KG1 (cell line): ENCODE measurements at regions not wholly inside any gene's neighbourhood (a gene's known extent, or its start where the extent isn't known, plus 50 kb on each side); places are given as distances from the start of the nearest gene placed in this dataset.
"Not testable (repeated sequence)": the region's sequence is repeated elsewhere in the genome, so short reads cannot be mapped to it uniquely, and the experiment has no call there.

Experiments
- DNase-seq: peaks from one replicate; lab custom pipeline; 2025; lab: John Stamatoyannopoulos, UW

DNA sequence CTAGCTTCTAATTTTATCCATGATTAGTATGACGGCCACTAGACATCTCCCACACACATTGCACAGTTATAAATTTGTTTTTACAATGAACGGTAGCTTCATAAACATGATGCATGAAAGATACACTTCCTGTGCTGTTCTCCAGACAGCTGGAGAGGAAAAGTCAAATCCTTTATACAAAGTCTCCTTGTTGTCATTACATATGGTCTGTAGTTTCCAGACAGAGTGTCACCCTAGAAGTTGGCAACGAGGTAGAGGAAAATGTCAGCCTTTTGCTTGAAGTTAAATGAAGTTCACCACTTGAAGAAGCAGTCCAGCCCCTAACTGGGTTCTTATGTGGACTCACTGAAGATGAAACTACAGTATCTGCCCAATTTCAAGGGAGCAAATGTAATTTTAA lies 253.0 kb upstream of the P2RY1 start:
- DNase-seq, result no peak

DNA sequence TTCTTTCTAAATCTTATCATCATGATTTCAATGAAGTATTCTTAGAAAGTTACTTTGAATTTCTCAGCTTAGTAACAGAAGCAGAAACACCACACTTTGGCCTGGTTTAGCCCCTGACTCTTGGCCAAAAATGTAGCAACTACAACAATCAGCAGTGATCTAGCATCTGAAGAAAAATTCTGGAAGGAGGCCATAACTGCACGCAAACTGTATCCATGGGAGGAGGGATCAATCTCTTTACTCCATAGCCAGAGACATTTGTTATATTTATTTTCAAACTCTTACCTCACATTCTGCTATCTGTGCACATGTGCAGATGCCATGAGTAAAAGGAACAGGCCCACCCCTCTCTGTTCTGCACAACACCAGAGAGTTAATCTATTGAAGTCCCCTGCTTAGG lies 251.0 kb upstream of the P2RY1 start:
- no peak for DNase-seq

DNA sequence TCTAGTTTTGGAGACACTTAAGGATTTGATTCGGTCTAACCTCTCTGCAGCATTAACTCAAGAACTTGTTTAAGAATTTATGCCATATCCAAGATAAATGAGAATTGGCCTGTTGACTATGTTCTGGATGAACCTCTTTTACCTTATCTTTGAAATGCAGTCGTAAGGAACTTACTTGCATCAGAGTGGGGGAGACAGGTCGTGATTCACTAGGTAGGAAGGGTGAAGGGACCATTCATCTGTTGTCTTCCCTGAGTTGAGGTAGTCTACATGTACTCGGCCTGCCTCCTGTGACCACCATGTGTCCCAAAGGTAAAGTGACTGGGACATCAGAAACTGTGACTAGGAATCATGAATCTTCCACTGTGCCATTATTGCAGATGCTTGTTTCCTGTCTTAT lies 248.0 kb upstream of the P2RY1 start:
- no peak for DNase-seq

DNA sequence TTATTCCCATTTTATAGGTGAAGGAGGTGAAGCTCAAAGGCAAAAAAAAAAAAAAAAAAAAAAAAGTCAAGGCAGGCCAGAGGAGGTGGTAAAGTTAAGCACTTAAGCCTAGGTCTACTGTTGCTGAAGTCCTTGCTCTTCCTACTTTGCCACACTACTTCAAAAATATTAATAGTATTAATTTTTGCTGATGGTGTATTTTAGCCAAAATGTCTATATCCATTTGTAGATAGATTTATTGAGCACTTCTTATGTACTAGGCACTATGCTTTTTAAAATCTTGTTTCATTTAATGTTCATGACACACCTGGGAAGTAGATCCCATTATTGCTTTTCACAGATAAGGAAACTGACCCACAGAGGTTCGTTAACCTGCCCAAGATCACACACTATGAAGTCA lies 247.1 kb upstream of the P2RY1 start:
- DNase-seq, result no peak

DNA sequence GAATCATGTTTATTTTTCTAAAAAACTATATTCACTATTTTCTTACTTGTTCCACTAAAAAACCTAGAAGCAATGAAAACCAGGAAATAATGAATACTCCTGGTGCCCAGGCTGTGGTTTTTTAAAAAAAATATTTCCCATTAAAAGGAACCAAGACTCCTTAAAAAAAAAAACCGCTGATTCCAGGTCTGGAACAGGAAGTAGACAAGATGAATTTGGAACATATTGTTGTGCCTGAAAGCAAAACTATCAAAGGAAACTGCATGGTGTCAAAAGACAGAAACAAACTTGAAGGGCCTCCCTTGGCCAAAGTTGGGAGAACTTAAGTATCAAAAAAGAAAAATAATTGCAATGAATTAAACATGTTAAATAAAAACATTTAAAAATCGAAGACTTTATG lies 245.3 kb upstream of the P2RY1 start:
- no peak for DNase-seq

DNA sequence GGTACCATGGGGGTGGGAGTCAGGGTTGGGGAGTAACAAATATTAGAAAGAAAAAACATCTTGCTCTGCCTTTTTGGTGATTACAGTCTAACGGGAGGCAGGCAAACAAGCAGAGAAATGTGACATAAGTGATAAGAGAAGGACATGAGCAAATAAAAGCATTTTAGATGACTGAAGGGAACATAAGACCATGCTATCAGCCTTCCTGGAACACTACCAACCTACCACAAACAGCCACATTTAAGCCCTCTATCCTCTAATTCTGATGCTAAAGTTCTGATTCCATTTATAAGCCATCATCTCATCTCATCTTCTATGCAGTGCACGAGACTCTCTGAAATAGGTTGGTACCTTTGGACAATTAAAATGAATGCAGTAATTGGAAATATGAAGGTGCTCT lies 243.4 kb upstream of the P2RY1 start:
- DNase-seq, result no peak

DNA sequence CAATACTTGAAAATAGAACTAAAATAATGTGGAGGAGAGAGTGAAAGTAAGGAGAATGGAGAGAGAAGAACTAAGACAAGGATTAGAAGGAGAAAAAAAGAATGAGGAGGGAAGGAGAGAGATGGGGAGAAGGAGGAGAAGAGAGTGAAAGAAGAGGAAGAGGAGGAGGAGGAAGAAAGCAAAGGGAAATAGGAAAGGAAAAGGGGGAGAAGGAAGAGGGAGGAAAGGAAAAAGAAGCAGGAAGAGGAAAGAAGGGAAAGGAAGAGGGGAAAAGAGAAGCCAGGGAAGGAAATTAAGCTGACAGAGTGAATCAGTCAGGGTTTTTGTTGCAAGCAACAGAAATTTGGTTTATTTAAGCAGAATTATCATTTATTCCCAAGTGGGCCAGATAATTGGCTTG lies 241.7 kb upstream of the P2RY1 start:
- no peak for DNase-seq

DNA sequence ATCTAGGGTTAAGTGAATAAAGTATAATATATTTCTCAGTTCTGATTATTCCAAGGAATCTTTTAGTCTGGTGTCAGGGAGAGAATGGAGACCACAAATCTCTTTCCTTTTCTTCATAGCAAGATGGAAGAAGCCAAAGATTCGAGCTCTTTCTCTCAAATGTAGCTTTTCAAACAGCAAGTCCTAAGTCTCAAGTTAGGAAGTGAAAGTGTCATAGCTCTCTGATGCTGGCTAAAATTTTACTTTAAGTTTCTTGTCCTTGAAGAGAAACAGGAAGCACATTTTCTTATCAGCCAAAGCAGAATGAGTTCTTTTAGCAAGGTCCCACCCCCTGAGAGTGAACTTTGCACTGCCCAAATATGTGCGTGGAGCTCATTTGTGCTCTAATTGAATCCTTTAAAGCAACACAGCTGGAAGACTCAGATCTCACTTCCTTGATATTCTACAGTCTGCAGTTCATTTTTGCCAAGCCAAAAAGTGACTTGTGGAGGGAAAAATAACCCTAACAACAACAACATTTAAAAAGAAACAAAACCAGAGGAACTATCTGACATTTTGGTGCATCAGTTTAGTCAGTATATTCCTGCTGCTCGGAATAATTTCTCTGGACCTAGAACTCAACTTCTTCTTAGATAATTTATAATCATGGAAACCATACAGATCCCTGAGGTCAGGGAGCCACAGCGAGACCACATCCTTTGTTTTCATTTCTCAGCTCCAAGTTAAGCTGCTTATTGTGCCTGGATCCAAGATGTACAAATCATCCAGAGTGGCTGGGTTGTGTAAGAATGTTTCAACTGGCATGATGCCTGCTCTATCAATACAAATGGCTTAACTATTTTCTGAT lies 238.7 kb upstream of the P2RY1 start:
- DNase-seq, result peak; percentile 63

DNA sequence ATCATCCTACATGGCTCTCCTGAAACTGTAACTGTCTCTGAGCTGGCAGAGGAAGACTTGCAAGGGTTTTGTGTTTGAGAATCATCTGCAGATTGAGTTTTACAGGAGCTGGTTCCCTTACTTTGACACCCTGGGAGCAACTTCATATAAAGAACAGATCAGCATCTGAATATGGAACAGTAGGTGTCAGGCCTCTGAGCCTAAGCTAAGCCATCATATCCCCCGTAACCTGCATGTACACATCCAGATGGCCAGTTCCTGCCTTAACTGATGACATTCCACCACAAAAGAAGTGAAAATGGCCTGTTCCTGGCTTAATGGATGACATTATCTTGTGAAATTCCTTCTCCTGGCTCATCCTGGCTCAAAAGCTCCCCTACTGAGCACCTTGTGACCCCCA lies 238.1 kb upstream of the P2RY1 start:
- DNase-seq, result not testable (repeated sequence)

DNA sequence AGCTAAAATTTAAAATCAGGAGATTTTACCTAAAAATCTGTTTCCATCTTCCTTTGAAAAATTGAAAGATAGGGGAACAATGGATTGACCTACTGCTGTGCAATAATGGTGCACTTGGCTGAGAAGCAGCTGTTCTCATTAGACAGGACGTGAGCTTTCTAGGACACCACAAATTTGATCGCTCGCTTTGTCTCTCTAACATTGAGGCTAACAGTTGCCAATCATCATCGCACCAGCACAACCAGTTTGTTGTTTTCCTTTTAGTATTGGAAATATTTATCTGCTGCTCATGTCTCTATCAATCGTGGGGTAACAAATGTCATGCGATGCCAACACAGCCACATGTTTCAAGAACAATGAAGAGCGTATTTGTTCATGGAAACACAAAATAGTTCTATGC lies 228.8 kb upstream of the P2RY1 start:
- no peak for DNase-seq

DNA sequence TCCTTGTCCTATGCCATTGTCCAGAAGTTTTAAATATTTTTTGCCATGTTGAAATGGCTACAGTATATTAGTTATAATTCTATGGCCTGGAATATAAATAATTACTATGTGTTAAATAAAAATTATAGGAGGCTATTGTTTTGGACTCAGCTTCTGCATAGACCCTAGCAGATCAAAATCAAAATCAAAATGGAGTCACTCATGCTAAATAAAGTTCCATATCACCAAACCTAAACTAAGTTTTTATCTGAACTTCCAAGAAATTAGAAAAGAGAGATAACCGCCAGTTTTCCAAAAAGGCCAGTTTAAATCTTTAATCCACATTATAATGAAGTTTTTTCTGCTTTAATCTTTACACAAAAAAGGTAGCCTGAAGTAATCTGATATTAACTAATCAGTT lies 227.8 kb upstream of the P2RY1 start:
- DNase-seq, result no peak

DNA sequence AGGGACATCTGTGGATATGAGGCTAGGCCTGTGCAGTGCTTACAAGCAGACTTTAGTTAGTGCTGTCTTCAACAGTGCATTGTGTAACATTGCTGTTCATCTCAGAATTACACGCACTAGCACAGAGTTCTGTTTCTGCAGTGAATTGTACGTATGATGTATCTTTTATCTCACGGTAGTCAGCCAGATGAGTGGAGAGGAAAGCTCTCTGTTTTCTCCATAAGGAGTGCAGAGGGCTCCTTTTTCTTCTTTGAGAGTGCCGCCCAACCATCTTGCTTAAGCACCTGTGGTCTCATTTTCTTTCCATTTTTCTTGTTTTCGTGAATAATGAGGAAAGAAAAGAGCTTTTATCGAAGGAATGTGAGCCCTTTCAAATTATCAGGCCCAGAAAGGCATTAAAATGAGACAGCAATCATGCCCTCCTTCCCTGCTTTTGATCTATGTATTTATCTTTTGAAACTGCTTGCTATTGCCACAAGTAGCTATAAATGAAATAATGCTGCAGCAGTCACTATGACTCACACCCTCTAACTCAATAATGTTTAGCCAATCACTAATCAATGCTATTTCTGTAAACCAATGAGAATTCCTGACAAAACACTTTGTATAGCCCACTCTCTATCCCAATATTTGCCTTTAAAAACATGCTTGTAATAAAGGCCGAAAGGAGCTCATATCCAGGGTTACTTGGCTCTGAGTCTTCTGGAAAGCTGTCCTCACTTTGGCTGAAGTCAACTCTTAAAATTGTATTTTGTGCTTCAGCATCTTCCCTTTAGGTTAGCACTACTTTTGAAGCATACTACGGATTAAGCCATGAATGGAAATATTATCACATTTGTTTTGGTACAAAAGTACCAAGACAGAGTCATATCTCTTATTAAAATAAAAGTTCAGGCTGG lies 226.0 kb upstream of the P2RY1 start:
- no peak for DNase-seq

DNA sequence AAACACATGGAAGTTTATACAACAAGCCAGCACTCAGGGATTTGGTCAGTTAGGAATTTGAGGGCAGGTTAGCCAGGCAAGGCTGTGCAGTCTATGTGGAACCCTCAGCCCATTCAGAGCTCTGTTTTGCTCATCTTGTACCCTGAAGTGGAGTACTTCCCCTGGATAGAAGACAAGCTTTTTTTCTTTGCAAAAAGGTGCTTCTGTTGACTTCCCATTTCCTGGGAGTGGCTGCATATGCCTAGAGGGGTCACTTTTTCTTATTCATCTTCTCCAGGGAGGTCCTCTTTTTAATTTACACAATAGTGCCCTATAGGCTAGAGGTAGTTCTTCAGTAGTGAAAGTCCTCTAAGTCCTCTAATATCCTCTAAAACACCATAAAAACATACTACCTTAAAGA lies 225.0 kb upstream of the P2RY1 start:
- no peak for DNase-seq

DNA sequence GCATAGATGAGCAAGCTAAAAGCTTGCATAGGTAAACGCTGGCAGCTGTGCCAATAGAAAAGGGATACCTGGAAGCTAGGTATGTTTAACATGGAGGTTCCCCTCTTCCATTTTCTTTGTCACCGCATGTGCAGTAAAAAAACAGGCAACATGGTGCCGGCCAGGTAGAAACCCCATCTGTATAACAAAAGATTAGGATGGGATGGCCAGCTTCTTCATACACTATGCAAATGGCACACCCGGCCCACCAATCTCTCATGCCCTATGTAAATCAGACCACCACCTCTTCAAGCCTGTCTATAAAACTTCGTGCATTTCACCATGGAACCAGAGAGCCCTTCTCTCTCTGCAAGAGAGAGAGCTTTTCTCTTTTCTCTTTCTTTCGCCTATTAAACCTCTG lies 224.3 kb upstream of the P2RY1 start:
- no peak for DNase-seq

DNA sequence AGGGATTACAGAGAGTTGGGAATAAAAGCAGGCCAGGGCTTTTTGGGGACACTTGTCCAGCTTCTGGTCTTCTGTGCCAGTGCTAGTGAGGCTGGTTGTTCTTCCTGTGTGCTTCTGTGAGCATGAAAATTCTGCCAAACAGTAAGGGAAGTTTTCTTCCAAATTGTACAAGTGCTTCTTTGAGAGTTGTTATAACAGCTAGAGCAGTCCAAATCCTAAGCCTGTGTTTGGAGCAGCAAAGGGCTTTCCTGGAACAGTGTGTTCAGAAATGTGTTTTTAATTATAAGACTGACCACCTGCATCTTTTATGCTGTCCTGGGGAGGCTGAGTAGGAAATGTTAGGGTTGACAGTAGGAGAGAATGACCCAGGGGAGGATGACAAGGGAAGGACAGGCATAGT lies 223.0 kb upstream of the P2RY1 start:
- no peak for DNase-seq

DNA sequence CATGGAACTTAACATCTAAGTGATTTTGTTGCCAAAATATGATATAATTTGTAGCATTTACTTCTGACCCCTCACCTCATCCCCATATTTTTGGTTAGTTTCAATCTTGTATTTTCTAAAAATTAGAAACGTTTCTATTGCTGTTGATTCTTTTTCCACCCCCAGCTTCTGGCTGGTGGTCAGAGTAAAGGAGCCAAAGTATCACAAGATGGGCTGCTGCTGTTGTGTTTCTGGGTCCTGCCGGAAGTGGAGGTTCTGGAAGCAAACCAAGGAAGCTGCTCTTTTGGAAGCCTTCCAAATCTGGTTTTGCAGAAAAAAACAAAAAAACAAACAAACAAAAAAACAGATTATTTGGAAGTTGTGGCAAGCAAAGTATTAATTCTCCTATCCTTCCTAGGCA lies 221.1 kb upstream of the P2RY1 start:
- DNase-seq, result no peak

DNA sequence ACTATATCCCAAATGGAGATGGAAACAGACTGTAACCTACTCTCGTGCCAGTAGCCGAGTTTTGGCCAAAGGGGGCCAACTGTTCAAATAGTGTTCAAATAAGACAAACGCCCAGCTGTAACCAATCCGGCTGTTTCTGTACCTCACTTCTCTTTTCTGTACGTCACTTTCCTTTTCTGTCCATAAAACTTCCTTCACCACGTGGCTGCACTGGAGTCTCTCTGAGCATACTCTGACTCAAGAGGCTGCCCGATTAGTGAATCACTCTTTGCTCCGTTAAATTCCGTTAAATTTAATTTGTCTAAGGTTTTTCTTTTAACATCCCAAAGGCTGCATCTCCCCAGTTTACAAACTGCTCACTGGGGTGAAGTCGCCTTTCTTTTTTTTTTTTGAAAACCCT lies 219.2 kb upstream of the P2RY1 start:
- DNase-seq, result no peak

DNA sequence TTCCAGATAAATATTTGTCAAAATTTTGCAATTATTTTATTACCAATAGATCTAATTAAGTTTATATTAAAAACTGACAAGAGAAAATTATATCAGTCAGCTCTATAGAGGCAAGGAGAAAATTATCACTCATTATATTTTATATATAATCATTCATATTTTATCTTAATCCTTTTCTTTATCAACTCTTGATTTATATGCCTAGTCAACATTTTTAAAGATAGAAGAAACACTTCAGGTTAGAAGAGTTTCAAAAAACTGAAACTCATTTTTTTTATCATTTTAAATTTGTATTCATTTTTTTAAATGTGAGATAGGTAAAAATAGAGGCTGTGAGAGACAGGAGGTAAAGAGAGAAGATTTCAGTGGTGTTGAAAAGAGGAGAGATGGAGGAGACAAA lies 217.3 kb upstream of the P2RY1 start:
- DNase-seq, result no peak

DNA sequence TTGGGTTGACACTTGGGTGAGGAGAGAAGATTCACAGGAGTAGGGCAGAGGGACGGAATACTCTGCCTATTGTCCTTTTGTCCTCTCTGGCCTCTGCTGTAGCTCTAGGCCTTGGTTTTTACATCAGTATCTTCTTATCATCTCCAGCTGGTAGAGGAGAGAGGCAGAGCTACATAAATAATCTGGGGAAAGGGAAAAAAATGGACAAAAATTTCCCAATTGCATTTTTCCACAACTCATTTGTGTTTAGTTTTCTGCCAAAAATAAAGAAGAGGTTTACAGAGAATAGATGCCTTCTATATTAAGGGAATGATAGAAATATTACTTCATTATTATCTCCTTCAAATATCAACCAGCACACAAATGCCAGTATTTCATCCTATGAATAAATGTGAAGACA lies 216.4 kb upstream of the P2RY1 start:
- no peak for DNase-seq

DNA sequence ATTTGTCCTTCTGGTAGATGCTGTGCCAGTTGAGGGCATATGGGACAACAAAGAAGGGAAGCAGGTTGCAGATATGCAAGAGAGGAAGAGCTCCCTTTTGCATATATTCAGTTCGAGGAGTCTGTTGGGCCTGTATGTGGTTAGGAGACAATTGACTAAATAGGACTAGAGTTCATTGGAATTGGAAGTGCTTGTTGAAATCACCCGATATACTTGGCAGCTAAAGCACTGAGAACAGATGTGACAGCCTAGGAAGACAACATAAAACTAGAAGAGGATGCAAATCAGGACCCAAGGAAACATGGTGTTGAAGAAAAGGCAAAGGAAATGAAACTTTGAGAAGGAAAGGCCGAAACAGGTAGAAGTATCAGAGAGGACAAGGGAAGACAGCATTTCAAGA lies 215.2 kb upstream of the P2RY1 start:
- DNase-seq, result no peak

DNA sequence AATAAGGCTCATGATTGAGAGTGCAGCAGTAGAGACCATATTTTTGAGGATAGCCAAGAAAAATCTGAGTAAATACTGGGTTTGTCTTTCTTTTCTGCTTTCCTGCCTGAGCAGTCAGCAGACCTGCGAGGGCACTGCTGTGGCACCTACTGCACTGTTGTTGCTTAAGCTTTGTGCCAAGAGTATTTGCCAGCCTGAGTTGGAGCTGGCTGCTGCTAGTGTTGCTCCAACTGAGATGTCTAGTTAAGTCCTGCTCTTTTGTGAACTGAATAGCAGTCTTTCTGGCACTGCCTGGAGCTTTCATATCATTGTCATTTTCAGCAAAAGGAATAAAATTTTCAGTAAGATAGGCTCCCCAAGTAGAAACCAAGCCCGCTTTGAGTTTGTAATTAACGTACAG lies 214.5 kb upstream of the P2RY1 start:
- no peak for DNase-seq

DNA sequence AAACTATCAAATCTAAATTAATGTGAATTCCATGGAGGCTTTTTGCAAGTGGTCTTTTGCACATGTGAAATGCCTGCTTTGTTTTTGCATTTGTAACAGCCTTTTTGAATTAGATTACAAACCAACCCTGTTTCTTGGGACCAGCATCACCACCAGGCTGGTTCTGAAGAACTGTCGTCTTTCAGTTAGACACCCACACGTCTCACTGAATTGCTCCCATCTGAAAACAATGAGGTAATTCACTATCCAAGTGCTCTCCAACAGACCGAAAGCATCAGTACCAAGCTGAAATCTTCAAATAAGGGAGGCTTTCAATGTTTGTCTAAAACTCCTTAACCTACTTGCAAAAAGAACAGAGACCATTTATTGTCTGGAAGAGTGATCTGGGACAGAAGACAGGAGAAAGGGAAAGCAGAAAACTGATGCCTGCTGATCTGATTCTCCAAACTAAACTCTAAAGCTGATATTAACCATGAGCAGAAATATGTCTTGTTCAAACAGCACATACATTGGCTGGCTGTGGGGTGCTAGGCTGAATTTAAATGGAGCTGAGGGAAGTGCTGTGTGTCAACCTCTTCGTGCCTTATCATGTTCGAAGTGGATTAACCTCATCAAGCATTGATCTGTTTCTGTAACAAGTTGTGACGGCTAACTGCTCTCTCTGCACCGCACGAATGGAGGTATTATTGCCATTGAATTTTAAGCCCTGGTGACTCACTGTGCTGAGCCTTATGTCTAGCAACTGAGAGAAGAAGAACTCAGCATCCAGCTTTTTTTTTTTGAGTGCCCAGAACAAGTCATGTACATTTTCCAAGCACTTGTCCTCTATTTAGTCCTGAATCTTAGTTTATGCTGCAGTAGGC lies 213.7 kb upstream of the P2RY1 start:
- DNase-seq, result no peak
